DMS53 (cell line): ENCODE measurements at regions not wholly inside any gene's neighbourhood (a gene's known extent, or its start where the extent isn't known, plus 50 kb on each side); places are given as distances from the start of the nearest gene placed in this dataset.
A peak's percentile ranks its signal among the peaks of the same experiment; 100 is the strongest.

Experiments used
- DNase-seq: peaks from one replicate; lab custom pipeline; 2025; lab: John Stamatoyannopoulos, UW

DNA sequence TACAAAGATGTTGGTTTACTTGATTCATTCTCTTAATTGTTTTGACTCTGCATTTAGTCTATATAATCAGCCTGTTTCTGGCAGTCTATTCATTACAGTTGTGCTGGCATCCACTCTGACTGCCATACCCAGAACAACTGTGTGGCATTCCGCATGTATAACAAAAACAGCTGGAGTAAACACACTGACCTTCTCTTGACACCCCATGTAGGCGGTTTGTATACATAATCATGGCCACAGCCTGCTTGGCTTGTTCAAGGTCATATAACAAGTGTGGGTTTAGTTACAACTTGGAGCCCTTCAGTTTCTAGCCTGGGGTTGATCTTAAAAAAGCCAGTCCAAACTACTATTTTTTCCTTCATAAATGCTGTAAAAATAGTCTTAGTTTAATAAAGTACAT is 70.9 kb downstream of the MBL2 start:
- peak; percentile 12 for DNase-seq

DNA sequence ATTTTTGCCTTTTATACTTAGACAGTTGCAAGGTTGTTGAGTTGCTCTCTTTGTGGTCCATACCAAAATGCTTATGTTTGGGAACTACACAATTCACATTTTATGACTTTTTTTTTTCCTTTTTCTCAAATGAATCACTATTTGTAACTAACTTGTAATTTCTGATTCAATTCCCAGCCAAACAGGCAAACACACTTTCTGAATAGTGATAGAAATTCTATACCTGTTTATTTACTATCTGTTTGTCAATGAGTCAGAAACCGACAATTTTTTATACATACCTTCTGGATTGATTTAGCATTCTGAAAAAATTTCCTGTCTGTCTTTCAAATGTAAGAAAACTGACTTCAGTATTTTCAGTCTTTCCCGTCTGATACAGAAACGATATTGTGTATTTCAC is 69.1 kb downstream of the MBL2 start:
- peak; percentile 27 for DNase-seq

DNA sequence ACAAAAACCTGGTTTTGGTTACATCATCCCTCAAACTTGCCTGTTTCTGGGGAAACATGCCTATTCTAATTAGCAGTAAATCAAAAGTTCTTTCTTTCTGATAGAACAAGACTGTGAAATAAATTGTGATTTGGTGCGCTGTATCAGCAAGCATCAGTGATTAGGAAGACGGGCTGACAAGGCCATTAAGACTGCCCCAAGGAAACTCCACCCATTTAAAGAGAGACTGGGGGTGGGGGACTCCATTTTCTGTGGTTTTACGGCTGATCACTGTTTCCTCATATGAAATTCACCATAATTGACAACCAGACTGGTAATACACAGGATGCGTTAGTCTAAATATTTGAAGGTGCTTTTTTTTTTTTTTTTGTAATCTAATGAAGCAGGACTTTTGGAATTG is 68.7 kb downstream of the MBL2 start:
- no peak for DNase-seq

DNA sequence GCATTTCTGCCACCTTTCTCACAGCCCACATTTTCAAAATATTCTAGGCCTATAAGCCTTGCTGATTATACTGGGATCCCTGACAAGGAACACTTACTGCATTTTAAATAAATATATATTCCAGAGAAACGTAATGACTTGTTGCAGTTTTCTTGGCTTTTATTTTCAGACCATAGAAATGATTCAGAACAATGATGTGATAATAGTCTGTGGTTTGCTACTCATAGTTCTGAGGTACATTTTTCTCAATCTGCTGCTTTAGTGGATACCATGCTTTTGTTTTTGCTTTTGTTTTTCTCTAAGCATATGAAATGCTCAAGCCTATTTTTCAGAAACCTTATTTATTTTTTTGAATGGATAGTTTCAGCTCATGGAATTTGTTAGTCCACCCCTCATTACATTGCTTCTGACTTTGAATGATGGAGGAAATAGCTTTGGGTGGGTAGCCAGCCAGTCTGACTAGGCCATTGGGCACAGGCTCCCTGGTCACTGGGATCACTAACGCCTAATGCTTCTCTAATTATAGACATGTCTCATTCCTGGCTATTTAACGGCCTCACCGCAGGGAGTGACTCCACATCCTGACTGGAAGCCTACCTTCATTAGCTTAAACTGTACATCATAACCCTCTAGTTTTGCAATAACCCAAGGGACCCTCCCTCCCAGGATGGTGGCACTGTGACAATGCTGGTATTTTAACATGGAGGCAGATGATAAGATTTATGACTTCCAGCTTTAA is 66.1 kb downstream of the MBL2 start:
- no peak for DNase-seq
